ENCODE measurements at regions not wholly inside any gene's neighbourhood (a gene's known extent, or its start where the extent isn't known, plus 50 kb on each side); places are given as distances from the start of the nearest gene placed in this dataset.

- H3K9ac ChIP-seq (ENCODE audit: low read length): no peak overlapping the region
- no peaks in the 10 kb centered on the region for H3K27me3 ChIP-seq (ENCODE audit: low read length)
- no peak overlapping the region for H3K4me3 ChIP-seq (ENCODE audit: low read length)
- no peaks in the 10 kb centered on the region for H3K36me3 ChIP-seq (ENCODE audit: low read depth, low read length)
- no peak for DNase-seq
- no peaks in the 10 kb centered on the region for H4K20me1 ChIP-seq (ENCODE audit: low read length)
- intact Hi-C loops (cut with micrococcal nuclease): no loop called here
- TF ChIP-seq EZH2phosphoT487 (IDR thresholded peaks at IDR 0.05; ENCODE audit: borderline replicate concordance, low read length) (no peak), EZH2 (IDR thresholded peaks at IDR 0.05; ENCODE audit: low read length, unreplicated experiment) (no peak), CTCF (conservative IDR thresholded peaks at IDR 0.05; ENCODE audit: low read depth, low read length) (no peak)
- H3K27ac ChIP-seq (ENCODE audit: low read length): no peak overlapping the region
- no peak overlapping the region for H2AFZ ChIP-seq (ENCODE audit: low read length)
- H3F3A ChIP-seq (ENCODE audit: low read length, unreplicated experiment): no peaks in the 10 kb centered on the region
- ChIA-PET CTCF (no interaction called here), POLR2A (ENCODE audit: unreplicated experiment) (no interaction called here)
- no TSS peak for BruUV-seq (replicated peaks)
- no peak overlapping the region for H3K4me2 ChIP-seq (ENCODE audit: low read length)
- H3K9me2 ChIP-seq (replicated peaks; ENCODE audit: low read length): no peaks in the 10 kb centered on the region
- no peaks in the 10 kb centered on the region for H3K4me1 ChIP-seq (ENCODE audit: insufficient read depth, low read length)
- H3K79me2 ChIP-seq (ENCODE audit: low read length): no peaks in the 10 kb centered on the region
- no peaks in the 10 kb centered on the region for H3K9me3 ChIP-seq (ENCODE audit: low read length)
- no peak for ATAC-seq
Observed at GRCh38 chr18:57234346-57234745, 87.5 kb downstream of the BOD1L2 start.

GRCh38 chr18:57241869-57242268 lies 95.0 kb downstream of the BOD1L2 start:
- H3K79me2 ChIP-seq (ENCODE audit: low read length): no peaks in the 10 kb centered on the region
- no peak overlapping the region for H2AFZ ChIP-seq (ENCODE audit: low read length)
- no peaks in the 10 kb centered on the region for H3K9me3 ChIP-seq (ENCODE audit: low read length)
- no peaks in the 10 kb centered on the region for H3F3A ChIP-seq (ENCODE audit: low read length, unreplicated experiment)
- DNase-seq (no peak), ATAC-seq (no peak)
- H3K36me3 ChIP-seq (ENCODE audit: low read depth, low read length): no peaks in the 10 kb centered on the region
- BruUV-seq (replicated peaks): no TSS peak
- peaks cover 55% of the 10 kb centered on the region for H3K27me3 ChIP-seq (ENCODE audit: low read length)
- H3K4me3 ChIP-seq (ENCODE audit: low read length): no peak overlapping the region
- H3K9me2 ChIP-seq (replicated peaks; ENCODE audit: low read length): no peaks in the 10 kb centered on the region
- ChIA-PET POLR2A (ENCODE audit: unreplicated experiment) (no interaction called here), CTCF (no interaction called here)
- no peak overlapping the region for H3K27ac ChIP-seq (ENCODE audit: low read length)
- H3K4me1 ChIP-seq (ENCODE audit: insufficient read depth, low read length): no peaks in the 10 kb centered on the region
- TF ChIP-seq EZH2phosphoT487 (IDR thresholded peaks at IDR 0.05; ENCODE audit: borderline replicate concordance, low read length) (no peak), EZH2 (IDR thresholded peaks at IDR 0.05; ENCODE audit: low read length, unreplicated experiment) (no peak), CTCF (conservative IDR thresholded peaks at IDR 0.05; ENCODE audit: low read depth, low read length) (no peak)
- intact Hi-C loops (cut with micrococcal nuclease): no loop called here
- H4K20me1 ChIP-seq (ENCODE audit: low read length): no peaks in the 10 kb centered on the region
- no peak overlapping the region for H3K4me2 ChIP-seq (ENCODE audit: low read length)
- no peak overlapping the region for H3K9ac ChIP-seq (ENCODE audit: low read length)

- CTCF ChIA-PET: no interaction called here
- no peaks in the 10 kb centered on the region for H3K36me3 ChIP-seq (ENCODE audit: low read depth, low read length)
- no peak for ATAC-seq
Observed at GRCh38 chr18:57242285-57242684, 95.4 kb downstream of the BOD1L2 start.

More at GRCh38 chr18:57242285-57242684, 95.4 kb downstream of the BOD1L2 start:
- Histone ChIP-seq H3K4me3 (ENCODE audit: low read length) (no peak overlapping the region), H4K20me1 (ENCODE audit: low read length) (no peaks in the 10 kb centered on the region), H3K27ac (ENCODE audit: low read length) (no peak overlapping the region), H3K4me1 (ENCODE audit: insufficient read depth, low read length) (no peaks in the 10 kb centered on the region), H3K9me2 (replicated peaks; ENCODE audit: low read length) (no peaks in the 10 kb centered on the region), H3K9me3 (ENCODE audit: low read length) (no peaks in the 10 kb centered on the region), H3K27me3 (ENCODE audit: low read length) (peaks cover 59% of the 10 kb centered on the region), H3F3A (ENCODE audit: low read length, unreplicated experiment) (no peaks in the 10 kb centered on the region), H3K79me2 (ENCODE audit: low read length) (no peaks in the 10 kb centered on the region), H3K4me2 (ENCODE audit: low read length) (no peak overlapping the region), H2AFZ (ENCODE audit: low read length) (no peak overlapping the region), H3K9ac (ENCODE audit: low read length) (no peak overlapping the region)
- BruUV-seq (replicated peaks): no TSS peak
- no peak for DNase-seq
- intact Hi-C loops (cut with micrococcal nuclease): no loop called here
- POLR2A ChIA-PET (ENCODE audit: unreplicated experiment): no interaction called here
- TF ChIP-seq EZH2 (IDR thresholded peaks at IDR 0.05; ENCODE audit: low read length, unreplicated experiment): no peak
- no peak for TF ChIP-seq CTCF (conservative IDR thresholded peaks at IDR 0.05; ENCODE audit: low read depth, low read length)
- TF ChIP-seq EZH2phosphoT487 (IDR thresholded peaks at IDR 0.05; ENCODE audit: borderline replicate concordance, low read length): no peak
